ENCODE measurements at regions not wholly inside any gene's neighbourhood (a gene's known extent, or its start where the extent isn't known, plus 50 kb on each side); places are given as distances from the start of the nearest gene placed in this dataset.

GRCh38 chr14:101155575-101155974 lies 252.1 kb upstream of the RTL1 start:
- no peak for DNase-seq
- TF ChIP-seq EZH2 (optimal IDR thresholded peaks at IDR 0.05; ENCODE audit: low read depth, low read length) (no peak), CTCF (IDR thresholded peaks at IDR 0.05; ENCODE audit: low read length) (no peak), EZH2phosphoT487 (IDR thresholded peaks at IDR 0.05; ENCODE audit: low read length) (no peak)
- Histone ChIP-seq H3F3A (ENCODE audit: insufficient read depth, low read length) (no peaks in the 10 kb centered on the region), H3K27me3 (replicated peaks; ENCODE audit: insufficient read depth, low read length) (no peaks in the 10 kb centered on the region), H3K9ac (ENCODE audit: low read length) (no peak overlapping the region), H3K4me3 (ENCODE audit: low read length) (no peak overlapping the region), H2AFZ (ENCODE audit: low read length) (no peak overlapping the region), H3K4me1 (ENCODE audit: low read length) (no peaks in the 10 kb centered on the region), H3K4me2 (ENCODE audit: low read depth, low read length) (no peak overlapping the region), H3K9me3 (replicated peaks; ENCODE audit: insufficient read depth, low read length) (no peaks in the 10 kb centered on the region), H4K20me1 (ENCODE audit: insufficient read depth, low read length) (no peaks in the 10 kb centered on the region), H3K36me3 (replicated peaks; ENCODE audit: insufficient read depth, low read length) (no peaks in the 10 kb centered on the region), H3K9me2 (replicated peaks; ENCODE audit: insufficient read depth, low read length) (no peaks in the 10 kb centered on the region), H3K27ac (ENCODE audit: low read length) (no peak overlapping the region), H3K79me2 (ENCODE audit: low read length) (no peaks in the 10 kb centered on the region)

- no peak for DNase-seq
Measured at GRCh38 chr14:101167428-101167827, 263.9 kb upstream of the RTL1 start.

GRCh38 chr14:101169267-101169666 lies 265.7 kb upstream of the RTL1 start:
- no peak overlapping the region for H3K4me2 ChIP-seq (ENCODE audit: low read depth, low read length)
- no peaks in the 10 kb centered on the region for H3K4me1 ChIP-seq (ENCODE audit: low read length)
- H3K9ac ChIP-seq (ENCODE audit: low read length) = no peak overlapping the region
- DNase-seq = no peak
- H3K4me3 ChIP-seq (ENCODE audit: low read length) = no peak overlapping the region
- TF ChIP-seq EZH2phosphoT487 (IDR thresholded peaks at IDR 0.05; ENCODE audit: low read length) (no peak), EZH2 (optimal IDR thresholded peaks at IDR 0.05; ENCODE audit: low read depth, low read length) (no peak), CTCF (IDR thresholded peaks at IDR 0.05; ENCODE audit: low read length) (no peak)
- no peaks in the 10 kb centered on the region for H3K79me2 ChIP-seq (ENCODE audit: low read length)
- no peaks in the 10 kb centered on the region for H4K20me1 ChIP-seq (ENCODE audit: insufficient read depth, low read length)
- H3K27me3 ChIP-seq (replicated peaks; ENCODE audit: insufficient read depth, low read length) = no peaks in the 10 kb centered on the region
- H3K27ac ChIP-seq (ENCODE audit: low read length) = no peak overlapping the region
- no peaks in the 10 kb centered on the region for H3K9me3 ChIP-seq (replicated peaks; ENCODE audit: insufficient read depth, low read length)
- H2AFZ ChIP-seq (ENCODE audit: low read length) = no peak overlapping the region
- no peaks in the 10 kb centered on the region for H3F3A ChIP-seq (ENCODE audit: insufficient read depth, low read length)
- H3K36me3 ChIP-seq (replicated peaks; ENCODE audit: insufficient read depth, low read length) = no peaks in the 10 kb centered on the region
- H3K9me2 ChIP-seq (replicated peaks; ENCODE audit: insufficient read depth, low read length) = no peaks in the 10 kb centered on the region

More at GRCh38 chr14:101167428-101167827, 263.9 kb upstream of the RTL1 start:
- Histone ChIP-seq H3K4me3 (ENCODE audit: low read length) (no peak overlapping the region), H3K9me3 (replicated peaks; ENCODE audit: insufficient read depth, low read length) (no peaks in the 10 kb centered on the region), H3K9me2 (replicated peaks; ENCODE audit: insufficient read depth, low read length) (no peaks in the 10 kb centered on the region), H3K27ac (ENCODE audit: low read length) (no peak overlapping the region), H3K36me3 (replicated peaks; ENCODE audit: insufficient read depth, low read length) (no peaks in the 10 kb centered on the region), H3K9ac (ENCODE audit: low read length) (no peak overlapping the region), H3F3A (ENCODE audit: insufficient read depth, low read length) (no peaks in the 10 kb centered on the region), H3K27me3 (replicated peaks; ENCODE audit: insufficient read depth, low read length) (no peaks in the 10 kb centered on the region), H2AFZ (ENCODE audit: low read length) (no peak overlapping the region), H3K4me1 (ENCODE audit: low read length) (no peaks in the 10 kb centered on the region), H3K4me2 (ENCODE audit: low read depth, low read length) (no peak overlapping the region), H4K20me1 (ENCODE audit: insufficient read depth, low read length) (no peaks in the 10 kb centered on the region), H3K79me2 (ENCODE audit: low read length) (no peaks in the 10 kb centered on the region)
- TF ChIP-seq EZH2phosphoT487 (IDR thresholded peaks at IDR 0.05; ENCODE audit: low read length) (no peak), CTCF (IDR thresholded peaks at IDR 0.05; ENCODE audit: low read length) (no peak), EZH2 (optimal IDR thresholded peaks at IDR 0.05; ENCODE audit: low read depth, low read length) (no peak)

Data from MM.1S (cell line).